H1 (cell line): ENCODE measurements at regions not wholly inside any gene's neighbourhood (a gene's known extent, or its start where the extent isn't known, plus 50 kb on each side); places are given as distances from the start of the nearest gene placed in this dataset.

Source experiments
- CTCF ChIA-PET: fragments of 300-600 bp; sonication (Branson Sonifier 250); formaldehyde crosslinking; loops from one replicate; lab custom pipeline; 2021; ENCODE audit not compliant: partially characterized antibody; lab: Charles Lee
- POLR2A ChIA-PET: fragments of 300-600 bp; sonication (Branson Sonifier 250); formaldehyde crosslinking; loops from one replicate; lab custom pipeline; 2021; ENCODE audit warnings: inconsistent platforms; ENCODE audit not compliant: partially characterized antibody; lab: Charles Lee
- DNase-seq, 2 experiments: peaks; one replicate each; pipeline versions ENCODE4 v3.0.0 to v3.0.0-alpha.2; 2010 to 2022; ENCODE audit warnings: low spot score in 2 of 2, low read depth in 1 of 2, mixed read lengths in 1 of 2
- FAIRE-seq: peaks from 2 replicates; lab custom pipeline; 2011; peaks lifted over from hg19 to GRCh38; lab: Jason Lieb, UNC
- H2AFZ ChIP-seq: 2 replicates; pipeline ENCODE4 v1.8.1; 2012; ENCODE audit warnings: low read length, inconsistent platforms
- H2AK5ac ChIP-seq: 2 replicates; pipeline ENCODE4 v1.6.1; 2013; ENCODE audit warnings: low read depth, low read length
- H2BK120ac ChIP-seq: replicated peaks from 2 replicates; pipeline ENCODE3; 2013; ENCODE audit warnings: low read depth, low read length, inconsistent platforms
- H2BK12ac ChIP-seq: 2 replicates; pipeline ENCODE4 v1.6.1; 2013; ENCODE audit warnings: low read depth, low read length
- H2BK15ac ChIP-seq: 2 replicates; pipeline ENCODE4 v1.6.1; 2013; ENCODE audit warnings: low read length
- H2BK20ac ChIP-seq: 2 replicates; pipeline ENCODE4 v1.6.1; 2013; ENCODE audit warnings: low read length
- H2BK5ac ChIP-seq: 2 replicates; pipeline ENCODE4 v1.6.1; 2013; ENCODE audit warnings: low read depth, low read length
- H3K14ac ChIP-seq: 2 replicates; pipeline ENCODE4 v1.6.1; 2013; ENCODE audit warnings: inconsistent platforms; ENCODE audit not compliant: insufficient read length
- H3K18ac ChIP-seq: 2 replicates; pipeline ENCODE4 v1.6.1; 2013; ENCODE audit warnings: low read length; ENCODE audit errors: extremely low read depth
- H3K23ac ChIP-seq: 2 replicates; pipeline ENCODE4 v1.6.1; 2013; ENCODE audit warnings: inconsistent platforms; ENCODE audit not compliant: insufficient read length
- H3K23me2 ChIP-seq: 2 replicates; pipeline ENCODE4 v1.6.1; 2013; ENCODE audit warnings: low read depth, low read length
- H3K27ac ChIP-seq: 2 replicates; pipeline ENCODE4 v1.6.1; 2011; ENCODE audit warnings: low read depth, low read length, inconsistent platforms
- H3K27me3 ChIP-seq, 4 experiments: replicated peaks in 1 of 4; 1 replicate in 1 of 4; 2 replicates in 3 of 4; pipeline versions ENCODE4 v1.6.1 to v1.8.1; 2011 to 2013; ENCODE audit warnings: low read length in 3 of 4, mild to moderate bottlenecking in 3 of 4, inconsistent platforms in 2 of 4, mixed read lengths in 2 of 4, moderate library complexity in 1 of 4; ENCODE audit not compliant: control insufficient read depth in 3 of 4, insufficient read depth in 3 of 4; ENCODE audit errors: extremely low read depth in 1 of 4
- H3K36me3 ChIP-seq, 4 experiments: 2 replicates each; pipeline versions ENCODE4 v1.6.1 to v1.8.1; 2011 to 2013; ENCODE audit warnings: mild to moderate bottlenecking in 4 of 4, low read length in 3 of 4, moderate library complexity in 2 of 4, control low read depth in 1 of 4, inconsistent platforms in 1 of 4; ENCODE audit not compliant: insufficient read depth in 4 of 4, control insufficient read depth in 2 of 4
- H3K4ac ChIP-seq: replicated peaks from 2 replicates; pipeline ENCODE3; 2013; ENCODE audit warnings: low read length, low read depth, mixed read lengths, inconsistent platforms; ENCODE audit not compliant: insufficient read length
- H3K4me1 ChIP-seq, 4 experiments: replicated peaks in 1 of 4; 1 replicate in 1 of 4; 2 replicates in 3 of 4; pipeline versions ENCODE4 v1.6.1 to v1.8.1; 2011 to 2013; ENCODE audit warnings: low read length in 3 of 4, inconsistent platforms in 2 of 4, mixed read lengths in 1 of 4; ENCODE audit not compliant: insufficient read depth in 4 of 4, control insufficient read depth in 3 of 4
- H3K4me2 ChIP-seq, 2 experiments: 2 replicates each; pipeline versions ENCODE4 v1.6.1 to v1.8.1; 2011 to 2013; ENCODE audit warnings: low read depth in 2 of 2, low read length in 2 of 2, control low read depth in 1 of 2, inconsistent platforms in 1 of 2, mild to moderate bottlenecking in 1 of 2; ENCODE audit not compliant: insufficient read depth in 1 of 2
- H3K4me3 ChIP-seq, 4 experiments: fragments of 200-600, 300-600 bp in 1 of 4; sonication (generic), shearing (Covaris generic), sonication (Bioruptor Twin) in 1 of 4; 2 replicates each; pipeline versions ENCODE4 v1.5.1 to v1.8.1; 2011 to 2016; ENCODE audit warnings: low read length in 4 of 4, low read depth in 3 of 4, control low read depth in 2 of 4, inconsistent platforms in 2 of 4, mild to moderate bottlenecking in 2 of 4, mixed read lengths in 1 of 4, moderate library complexity in 1 of 4; ENCODE audit not compliant: insufficient read depth in 2 of 4; ENCODE audit errors: extremely low read depth in 1 of 4
- H3K56ac ChIP-seq: replicated peaks from 2 replicates; pipeline ENCODE3; 2013; ENCODE audit warnings: low read depth, mild to moderate bottlenecking, mixed read lengths, low read length, inconsistent platforms; ENCODE audit not compliant: insufficient read length
- H3K79me1 ChIP-seq: 2 replicates; pipeline ENCODE4 v1.6.1; 2013; ENCODE audit warnings: low read depth, low read length, control low read depth
- H3K79me2 ChIP-seq, 2 experiments: 2 replicates each; pipeline versions ENCODE4 v1.6.1 to v1.8.1; 2012 to 2013; ENCODE audit warnings: low read length in 2 of 2, mild to moderate bottlenecking in 2 of 2, inconsistent platforms in 1 of 2; ENCODE audit not compliant: insufficient read depth in 2 of 2, control insufficient read depth in 1 of 2
- H3K9ac ChIP-seq, 4 experiments: replicated peaks in 1 of 4; 1 replicate in 1 of 4; 2 replicates in 3 of 4; pipeline versions ENCODE4 v1.6.1 to v1.8.1; 2011 to 2013; ENCODE audit warnings: low read depth in 3 of 4, low read length in 3 of 4, control low read depth in 2 of 4, mild to moderate bottlenecking in 2 of 4, moderate library complexity in 2 of 4, inconsistent platforms in 1 of 4; ENCODE audit errors: extremely low read depth in 1 of 4
- H3K9me3 ChIP-seq, 2 experiments: 2 replicates each; pipeline versions ENCODE4 v1.6.1 to v1.8.1; 2012 to 2013; ENCODE audit warnings: mild to moderate bottlenecking in 2 of 2, moderate library complexity in 2 of 2, control low read depth in 1 of 2, inconsistent platforms in 1 of 2, low read depth in 1 of 2, low read length in 1 of 2, mixed read lengths in 1 of 2; ENCODE audit not compliant: insufficient read depth in 2 of 2
- H4K20me1 ChIP-seq, 2 experiments: replicated peaks in 1 of 2; 2 replicates each; pipeline versions ENCODE3 to v1.8.1; 2011 to 2013; ENCODE audit warnings: inconsistent platforms in 2 of 2, low read length in 2 of 2, mild to moderate bottlenecking in 1 of 2; ENCODE audit not compliant: insufficient read depth in 2 of 2, control insufficient read depth in 1 of 2
- H4K5ac ChIP-seq: 2 replicates; pipeline ENCODE4 v1.6.1; 2013; ENCODE audit warnings: low read length, low read depth, mixed read lengths, inconsistent platforms; ENCODE audit not compliant: insufficient read length
- H4K8ac ChIP-seq: 2 replicates; pipeline ENCODE4 v1.8.0; 2013; ENCODE audit warnings: mild to moderate bottlenecking, moderate library complexity, low read length, inconsistent platforms; ENCODE audit not compliant: insufficient read depth; ENCODE audit errors: extremely low read depth
- H4K91ac ChIP-seq: replicated peaks from 2 replicates; pipeline ENCODE3; 2013; ENCODE audit warnings: low read length, mixed read lengths, inconsistent platforms; ENCODE audit not compliant: insufficient read length
- JUN ChIP-seq: IDR thresholded peaks from 2 replicates; pipeline ENCODE4 v1.6.1; 2011; ENCODE audit warnings: low read depth, mild to moderate bottlenecking, improper control_type of control experiment, low read length
- KDM4A ChIP-seq: IDR thresholded peaks from one replicate; pipeline ENCODE4 v1.7.1; 2012; ENCODE audit warnings: low read depth, mild to moderate bottlenecking, moderate library complexity, low read length, inconsistent platforms; ENCODE audit not compliant: severe bottlenecking
- POU5F1 ChIP-seq: IDR thresholded peaks from 2 replicates; pipeline ENCODE4 v1.6.1; 2011; ENCODE audit warnings: low read depth, mild to moderate bottlenecking, low read length, moderate library complexity
- RXRA ChIP-seq: IDR thresholded peaks from 2 replicates; pipeline ENCODE4 v1.6.1; 2011; ENCODE audit warnings: low read depth, mild to moderate bottlenecking, low read length, moderate library complexity; ENCODE audit not compliant: insufficient read depth
- TBP ChIP-seq: IDR thresholded peaks from 2 replicates; pipeline ENCODE4 v1.6.1; 2011; ENCODE audit warnings: low read depth, low read length, improper control_type of control experiment
- TCF12 ChIP-seq: IDR thresholded peaks from 2 replicates; pipeline ENCODE4 v1.6.1; 2011; ENCODE audit warnings: low read depth, mild to moderate bottlenecking, low read length
- TEAD4 ChIP-seq: IDR thresholded peaks from 2 replicates; pipeline ENCODE4 v1.6.1; 2012; ENCODE audit warnings: low read depth, low read length, inconsistent platforms, mixed read lengths
- WGBS, 2 experiments: shearing (Covaris generic) in 1 of 2; methylation state at CpG; one replicate each; pipeline versions ENCODE4 v1.1.6 to v1.1.7; 2013 to 2015; ENCODE audit warnings: low lambda C conversion rate in 2 of 2, mixed read lengths in 2 of 2, inconsistent platforms in 1 of 2, low coverage in 1 of 2, missing lambda C conversion rate in 1 of 2; ENCODE audit not compliant: insufficient replicate concordance in 2 of 2, insufficient coverage in 1 of 2, insufficient read length in 1 of 2; ENCODE audit errors: extremely low coverage in 1 of 2, missing lambda C conversion rate in 1 of 2; 5-methylcytosine and 5-hydroxymethylcytosine counted together
- TF ChIP-seq, protein P1 (sequence below): IDR thresholded peaks from 2 replicates; pipeline ENCODE4 v1.6.1; 2011; ENCODE audit warnings: low read depth, mild to moderate bottlenecking, low read length; ENCODE audit not compliant: insufficient read depth

DNA sequence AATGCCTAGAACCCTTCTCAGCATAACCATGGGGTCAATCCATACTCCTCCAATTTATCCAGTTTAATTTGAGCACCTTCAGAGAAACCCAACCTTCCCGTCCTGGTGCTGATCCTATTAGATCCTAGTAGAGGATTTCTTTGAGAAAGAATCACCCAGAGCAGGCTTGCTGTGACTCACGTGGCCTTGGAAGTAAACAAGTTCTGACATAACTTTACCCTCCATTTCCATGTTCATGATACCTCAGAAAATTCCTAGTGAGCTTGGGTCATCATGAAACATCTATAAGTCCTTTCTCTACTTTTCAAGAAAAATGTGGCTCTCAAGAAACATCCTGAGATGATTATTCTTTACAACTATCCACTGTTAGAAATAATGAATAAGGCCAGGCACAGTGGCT is 71.7 kb downstream of the PRLHR start:
- no peak overlapping the region for H3K56ac ChIP-seq
- 90% methylated on average over 2 of the region's 2 CpGs; no CpG with 5 or more reads in 1 of the 2 experiments for WGBS, 2 experiments
- no peak overlapping the region for H3K9ac ChIP-seq
- no peak for DNase-seq
- H3K27ac ChIP-seq, result no peak overlapping the region
- POLR2A ChIA-PET, result no interaction called here
- H4K8ac ChIP-seq, result no peak overlapping the region
- no peak overlapping the region for H3K18ac ChIP-seq
- no peak overlapping the region for H3K4me2 ChIP-seq
- 0 out of 2 replicates have a peak overlapping the region, but pooled peaks have one; percentile 10 for H2BK12ac ChIP-seq
- H2BK20ac ChIP-seq, result 0 out of 2 replicates have a peak overlapping the region, but pooled peaks have one; percentile 43
- H3K4me1 ChIP-seq, result peaks cover 0 to 9% (median 1%) of the 10 kb centered on the region in 4 experiments; a peak in 2 of 7 replicates
- no peaks in the 10 kb centered on the region for H3K79me1 ChIP-seq
- no peaks in the 10 kb centered on the region for H3K23me2 ChIP-seq
- no peak overlapping the region for H2AK5ac ChIP-seq
- no peak overlapping the region for H4K91ac ChIP-seq
- H3K79me2 ChIP-seq, result no peaks in the 10 kb centered on the region
- H3K9me3 ChIP-seq, result no peaks in the 10 kb centered on the region
- H3K23ac ChIP-seq, result no peak overlapping the region
- H2BK120ac ChIP-seq, result no peak overlapping the region
- CTCF ChIA-PET, result interaction anchor here (0.9 to 1.6 kb wide), 4 partner anchors 9 to 280 kb away, joined by 3 to 6 read pairs (median 3); no protein-coding TSS in a partner anchor
- FAIRE-seq, result no peak
- no peak for TF ChIP-seq JUN
- TF ChIP-seq TBP, result no peak
- TF ChIP-seq, protein P1, sequence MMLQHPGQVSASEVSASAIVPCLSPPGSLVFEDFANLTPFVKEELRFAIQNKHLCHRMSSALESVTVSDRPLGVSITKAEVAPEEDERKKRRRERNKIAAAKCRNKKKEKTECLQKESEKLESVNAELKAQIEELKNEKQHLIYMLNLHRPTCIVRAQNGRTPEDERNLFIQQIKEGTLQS, result no peak
- no peak for TF ChIP-seq RXRA
- no peak for TF ChIP-seq TEAD4
- no peak for TF ChIP-seq KDM4A
- no peak for TF ChIP-seq POU5F1
- no peak for TF ChIP-seq TCF12
- no peaks in the 10 kb centered on the region for H3K27me3 ChIP-seq
- no peak overlapping the region for H2BK5ac ChIP-seq
- no peak overlapping the region for H3K4ac ChIP-seq
- H3K14ac ChIP-seq, result no peak overlapping the region
- no peak overlapping the region for H3K4me3 ChIP-seq
- no peaks in the 10 kb centered on the region for H4K20me1 ChIP-seq
- H3K36me3 ChIP-seq, result no peaks in the 10 kb centered on the region
- no peak overlapping the region for H2BK15ac ChIP-seq
- no peak overlapping the region for H4K5ac ChIP-seq
- H2AFZ ChIP-seq, result no peak overlapping the region
